ENCODE measurements at regions not wholly inside any gene's neighbourhood (a gene's known extent, or its start where the extent isn't known, plus 50 kb on each side); places are given as distances from the start of the nearest gene placed in this dataset.

DNA sequence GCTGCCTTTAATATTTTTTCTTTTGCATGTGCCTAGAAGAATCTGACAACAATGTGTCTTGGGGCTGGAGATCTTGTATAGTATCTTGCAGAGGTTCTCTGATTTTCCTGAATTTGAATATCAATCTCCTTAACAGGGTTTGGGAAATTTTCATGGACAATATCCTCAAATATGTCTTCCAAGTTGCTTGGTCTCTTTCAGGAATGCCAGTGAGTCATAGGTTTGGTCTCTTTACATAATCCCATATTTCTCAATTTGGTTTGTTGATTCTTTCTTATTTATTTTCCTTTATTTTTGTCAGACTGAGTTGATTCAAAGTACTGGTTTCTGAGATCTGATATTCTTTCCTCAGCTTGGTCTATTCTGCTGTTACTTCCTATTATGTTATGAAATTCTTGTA is 208.7 kb upstream of the GLI3 start:
- POLR2A ChIA-PET, result no interaction called here
- H3K36me3 ChIP-seq (replicated peaks in 1 of 2; ENCODE audit: control insufficient read depth in 1 of 2, insufficient read depth in 2 of 2, low read length in 1 of 2), result no peaks in the 10 kb centered on the region
- H2AFZ ChIP-seq (ENCODE audit: low read depth), result no peak overlapping the region
- H3K4me1 ChIP-seq (ENCODE audit: control insufficient read depth in 1 of 2, insufficient read depth in 2 of 2, low read depth in 1 of 2, low read length in 1 of 2), result no peaks in the 10 kb centered on the region
- H3K79me2 ChIP-seq (ENCODE audit: insufficient read depth), result no peaks in the 10 kb centered on the region
- DNase-seq, result no peak
- no peaks in the 10 kb centered on the region for H3F3A ChIP-seq (replicated peaks; ENCODE audit: insufficient read depth)
- H3K4me2 ChIP-seq, result no peak overlapping the region
- no peaks in the 10 kb centered on the region for H3K27me3 ChIP-seq (ENCODE audit: insufficient read depth)
- no peak overlapping the region for H3K4me3 ChIP-seq (ENCODE audit: low read depth in 2 of 2, low read length in 1 of 2)
- TF ChIP-seq GATA2 (CRISPR knock-in tag; IDR thresholded peaks at IDR 0.05) (no peak), SIN3A (IDR thresholded peaks at IDR 0.05; ENCODE audit: borderline replicate concordance, low read depth, low read length) (no peak), NRF1 (IDR thresholded peaks at IDR 0.05; ENCODE audit: low read depth, low read length) (no peak), USF2 (IDR thresholded peaks at IDR 0.05; ENCODE audit: borderline replicate concordance, low read depth, low read length) (no peak), RXRA (IDR thresholded peaks at IDR 0.05; ENCODE audit: borderline replicate concordance, low read depth) (no peak), TAF1 (IDR thresholded peaks at IDR 0.05; ENCODE audit: borderline replicate concordance, low read depth, low read length) (no peak), CTCF (IDR thresholded peaks at IDR 0.05) (no peak)
- TF ChIP-seq, protein P1, sequence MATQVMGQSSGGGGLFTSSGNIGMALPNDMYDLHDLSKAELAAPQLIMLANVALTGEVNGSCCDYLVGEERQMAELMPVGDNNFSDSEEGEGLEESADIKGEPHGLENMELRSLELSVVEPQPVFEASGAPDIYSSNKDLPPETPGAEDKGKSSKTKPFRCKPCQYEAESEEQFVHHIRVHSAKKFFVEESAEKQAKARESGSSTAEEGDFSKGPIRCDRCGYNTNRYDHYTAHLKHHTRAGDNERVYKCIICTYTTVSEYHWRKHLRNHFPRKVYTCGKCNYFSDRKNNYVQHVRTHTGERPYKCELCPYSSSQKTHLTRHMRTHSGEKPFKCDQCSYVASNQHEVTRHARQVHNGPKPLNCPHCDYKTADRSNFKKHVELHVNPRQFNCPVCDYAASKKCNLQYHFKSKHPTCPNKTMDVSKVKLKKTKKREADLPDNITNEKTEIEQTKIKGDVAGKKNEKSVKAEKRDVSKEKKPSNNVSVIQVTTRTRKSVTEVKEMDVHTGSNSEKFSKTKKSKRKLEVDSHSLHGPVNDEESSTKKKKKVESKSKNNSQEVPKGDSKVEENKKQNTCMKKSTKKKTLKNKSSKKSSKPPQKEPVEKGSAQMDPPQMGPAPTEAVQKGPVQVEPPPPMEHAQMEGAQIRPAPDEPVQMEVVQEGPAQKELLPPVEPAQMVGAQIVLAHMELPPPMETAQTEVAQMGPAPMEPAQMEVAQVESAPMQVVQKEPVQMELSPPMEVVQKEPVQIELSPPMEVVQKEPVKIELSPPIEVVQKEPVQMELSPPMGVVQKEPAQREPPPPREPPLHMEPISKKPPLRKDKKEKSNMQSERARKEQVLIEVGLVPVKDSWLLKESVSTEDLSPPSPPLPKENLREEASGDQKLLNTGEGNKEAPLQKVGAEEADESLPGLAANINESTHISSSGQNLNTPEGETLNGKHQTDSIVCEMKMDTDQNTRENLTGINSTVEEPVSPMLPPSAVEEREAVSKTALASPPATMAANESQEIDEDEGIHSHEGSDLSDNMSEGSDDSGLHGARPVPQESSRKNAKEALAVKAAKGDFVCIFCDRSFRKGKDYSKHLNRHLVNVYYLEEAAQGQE (IDR thresholded peaks at IDR 0.05; ENCODE audit: low read depth, low read length), result no peak
- H3K9me3 ChIP-seq, result no peaks in the 10 kb centered on the region
- H3K27ac ChIP-seq (ENCODE audit: low read depth in 2 of 2, low read length in 1 of 2), result no peak overlapping the region
- H3K9ac ChIP-seq, result no peak overlapping the region
- H4K20me1 ChIP-seq (ENCODE audit: insufficient read depth), result no peaks in the 10 kb centered on the region
- CTCF ChIA-PET, result no interaction called here
- H3K9me2 ChIP-seq, result no peaks in the 10 kb centered on the region

- POLR2A ChIA-PET, result no interaction called here
- no peak for TF ChIP-seq CTCF (IDR thresholded peaks at IDR 0.05)
- no peak for TF ChIP-seq NRF1 (IDR thresholded peaks at IDR 0.05; ENCODE audit: low read depth, low read length)
- TF ChIP-seq TEAD4 (IDR thresholded peaks at IDR 0.05; ENCODE audit: borderline replicate concordance, insufficient read depth), result no peak
- TF ChIP-seq TCF12 (IDR thresholded peaks at IDR 0.05), result no peak
- TF ChIP-seq, protein P2, sequence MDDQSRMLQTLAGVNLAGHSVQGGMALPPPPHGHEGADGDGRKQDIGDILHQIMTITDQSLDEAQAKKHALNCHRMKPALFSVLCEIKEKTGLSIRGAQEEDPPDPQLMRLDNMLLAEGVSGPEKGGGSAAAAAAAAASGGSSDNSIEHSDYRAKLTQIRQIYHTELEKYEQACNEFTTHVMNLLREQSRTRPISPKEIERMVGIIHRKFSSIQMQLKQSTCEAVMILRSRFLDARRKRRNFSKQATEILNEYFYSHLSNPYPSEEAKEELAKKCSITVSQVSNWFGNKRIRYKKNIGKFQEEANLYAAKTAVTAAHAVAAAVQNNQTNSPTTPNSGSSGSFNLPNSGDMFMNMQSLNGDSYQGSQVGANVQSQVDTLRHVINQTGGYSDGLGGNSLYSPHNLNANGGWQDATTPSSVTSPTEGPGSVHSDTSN (IDR thresholded peaks at IDR 0.05), result no peak
- no peak for TF ChIP-seq FOXJ3 (CRISPR knock-in tag; IDR thresholded peaks at IDR 0.05)
- no peak for TF ChIP-seq USF2 (IDR thresholded peaks at IDR 0.05; ENCODE audit: borderline replicate concordance, low read depth, low read length)
- no peak for TF ChIP-seq EP300 (IDR thresholded peaks at IDR 0.05; ENCODE audit: borderline replicate concordance in 1 of 2, low read depth in 1 of 2, low read length in 1 of 2)
- no peak for TF ChIP-seq SIN3A (IDR thresholded peaks at IDR 0.05; ENCODE audit: borderline replicate concordance, low read depth, low read length)
- no peak for TF ChIP-seq MEF2A (IDR thresholded peaks at IDR 0.05; ENCODE audit: borderline replicate concordance, low read depth)
- TF ChIP-seq RFX5 (IDR thresholded peaks at IDR 0.05; ENCODE audit: low read length), result no peak
Observed at GRCh38 chr7:42440951-42441350, 203.9 kb upstream of the GLI3 start.

More at GRCh38 chr7:42440951-42441350, 203.9 kb upstream of the GLI3 start:
- no peaks in the 10 kb centered on the region for H3K36me3 ChIP-seq (replicated peaks in 1 of 2; ENCODE audit: control insufficient read depth in 1 of 2, insufficient read depth in 2 of 2, low read length in 1 of 2)
- no peak for DNase-seq
- no peak overlapping the region for H3K27ac ChIP-seq (ENCODE audit: low read depth in 2 of 2, low read length in 1 of 2)
- WGBS (ENCODE audit: low lambda C conversion rate), result 24% methylated on average over 5 of the region's 5 CpGs
- no peaks in the 10 kb centered on the region for H3K79me2 ChIP-seq (ENCODE audit: insufficient read depth)
- no peaks in the 10 kb centered on the region for H3K9me2 ChIP-seq
- H3K27me3 ChIP-seq (ENCODE audit: insufficient read depth), result no peaks in the 10 kb centered on the region
- CTCF ChIA-PET, result interaction anchor here (1.5 kb wide), 1 partner anchor 16 kb away, joined by 3 read pairs; no protein-coding TSS in a partner anchor
- H4K20me1 ChIP-seq (ENCODE audit: insufficient read depth), result no peaks in the 10 kb centered on the region
- no peak overlapping the region for H3K4me3 ChIP-seq (ENCODE audit: low read depth in 2 of 2, low read length in 1 of 2)
- no peaks in the 10 kb centered on the region for H3F3A ChIP-seq (replicated peaks; ENCODE audit: insufficient read depth)
- H2AFZ ChIP-seq (ENCODE audit: low read depth), result no peak overlapping the region
- no peaks in the 10 kb centered on the region for H3K9me3 ChIP-seq
- H3K4me1 ChIP-seq (ENCODE audit: control insufficient read depth in 1 of 2, insufficient read depth in 2 of 2, low read depth in 1 of 2, low read length in 1 of 2), result no peaks in the 10 kb centered on the region
- no peak overlapping the region for H3K4me2 ChIP-seq
- H3K9ac ChIP-seq, result no peak overlapping the region

All from SK-N-SH (cell line).